ENCODE measurements at regions not wholly inside any gene's neighbourhood (a gene's known extent, or its start where the extent isn't known, plus 50 kb on each side); places are given as distances from the start of the nearest gene placed in this dataset.

DNA sequence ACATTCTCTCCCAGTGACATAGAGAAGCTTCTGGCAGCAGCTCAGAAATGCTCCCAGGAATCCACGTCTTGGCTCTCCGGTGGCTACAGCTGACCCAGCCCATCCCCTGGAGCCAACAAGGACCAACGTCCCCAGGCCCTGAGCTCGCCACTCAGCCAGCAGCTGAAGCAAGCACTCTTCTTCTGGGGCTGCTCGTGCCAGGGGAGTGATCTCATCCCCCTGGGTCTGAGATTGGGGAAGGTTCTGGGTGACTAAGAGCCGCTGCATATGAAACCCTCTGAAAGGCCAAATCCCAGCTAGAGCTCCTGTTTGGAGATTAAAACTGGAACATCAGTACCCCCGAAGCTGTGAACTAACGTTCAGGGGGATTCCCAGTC lies 487.9 kb downstream of the NPHP4 start:
- TF ChIP-seq CTCF (IDR thresholded peaks at IDR 0.05; ENCODE audit: insufficient read depth in 1 of 2, low read depth in 1 of 2, low read length in 1 of 2, severe bottlenecking in 1 of 2, unreplicated experiment in 1 of 2) = no peak
- no peaks in the 10 kb centered on the region for H3K4me1 Mint-ChIP-seq (ENCODE audit: low read depth, unreplicated experiment)
- H3K36me3 Mint-ChIP-seq (ENCODE audit: insufficient read depth, unreplicated experiment) = no peaks in the 10 kb centered on the region
- H3K4me3 Mint-ChIP-seq (ENCODE audit: unreplicated experiment) = no peak overlapping the region
- CTCF ChIA-PET = interaction anchor here (0.8 kb wide), 1 partner anchor 241 kb away, joined by 3 read pairs; no protein-coding TSS in a partner anchor
- Histone ChIP-seq H3K27me3 (replicated peaks; ENCODE audit: control insufficient read depth, insufficient read depth, low read length) (no peaks in the 10 kb centered on the region), H3K36me3 (ENCODE audit: control insufficient read depth, insufficient read depth, low read length) (no peaks in the 10 kb centered on the region), H3K4me1 (no peaks in the 10 kb centered on the region), H3K4me3 (ENCODE audit: low read depth, low read length) (no peak overlapping the region), H3K9me3 (no peaks in the 10 kb centered on the region)
- peaks cover 6% of the 10 kb centered on the region for H3K9me3 Mint-ChIP-seq (ENCODE audit: unreplicated experiment)
- BruUV-seq (replicated peaks) = no TSS peak
- H3K27me3 Mint-ChIP-seq (ENCODE audit: insufficient read depth, unreplicated experiment) = peaks cover 9% of the 10 kb centered on the region
- POLR2A ChIA-PET = no interaction called here
- peak in 1 of 2 experiments; percentile 14 for DNase-seq
- intact Hi-C loops (cut with micrococcal nuclease; ENCODE audit: unreplicated experiment) = no loop called here
- no peak overlapping the region for H3K27ac Mint-ChIP-seq (ENCODE audit: unreplicated experiment)

- no peak for DNase-seq
- no peaks in the 10 kb centered on the region for H3K36me3 ChIP-seq (ENCODE audit: control insufficient read depth, insufficient read depth, low read length)
- Mint-ChIP-seq H3K4me1 (ENCODE audit: low read depth, unreplicated experiment) (no peaks in the 10 kb centered on the region), H3K9me3 (ENCODE audit: unreplicated experiment) (peaks cover 12% of the 10 kb centered on the region), H3K27me3 (ENCODE audit: insufficient read depth, unreplicated experiment) (peaks cover 14% of the 10 kb centered on the region), H3K27ac (ENCODE audit: unreplicated experiment) (no peak overlapping the region), H3K36me3 (ENCODE audit: insufficient read depth, unreplicated experiment) (no peaks in the 10 kb centered on the region), H3K4me3 (ENCODE audit: unreplicated experiment) (no peak overlapping the region)
- H3K9me3 ChIP-seq = no peaks in the 10 kb centered on the region
- no peak overlapping the region for H3K4me3 ChIP-seq (ENCODE audit: low read depth, low read length)
- H3K27me3 ChIP-seq (replicated peaks; ENCODE audit: control insufficient read depth, insufficient read depth, low read length) = no peaks in the 10 kb centered on the region
- no peak for TF ChIP-seq CTCF (IDR thresholded peaks at IDR 0.05; ENCODE audit: insufficient read depth in 1 of 2, low read depth in 1 of 2, low read length in 1 of 2, severe bottlenecking in 1 of 2, unreplicated experiment in 1 of 2)
- BruUV-seq (replicated peaks) = no TSS peak
- ChIA-PET POLR2A (no interaction called here), CTCF (interaction anchor here (0.8 kb wide), 1 partner anchor 242 kb away, joined by 3 read pairs; no protein-coding TSS in a partner anchor)
- intact Hi-C loops (cut with micrococcal nuclease; ENCODE audit: unreplicated experiment) = no loop called here
- H3K4me1 ChIP-seq = no peaks in the 10 kb centered on the region
Observed at GRCh38 chr1:5503556-5504363, 488.5 kb downstream of the NPHP4 start.

- Histone ChIP-seq H3K4me1 (no peaks in the 10 kb centered on the region), H3K9me3 (no peaks in the 10 kb centered on the region), H3K4me3 (ENCODE audit: low read depth, low read length) (no peak overlapping the region), H3K36me3 (ENCODE audit: control insufficient read depth, insufficient read depth, low read length) (no peaks in the 10 kb centered on the region), H3K27me3 (replicated peaks; ENCODE audit: control insufficient read depth, insufficient read depth, low read length) (no peaks in the 10 kb centered on the region)
- Mint-ChIP-seq H3K4me1 (ENCODE audit: low read depth, unreplicated experiment) (no peaks in the 10 kb centered on the region), H3K27ac (ENCODE audit: unreplicated experiment) (no peak overlapping the region), H3K36me3 (ENCODE audit: insufficient read depth, unreplicated experiment) (no peaks in the 10 kb centered on the region), H3K27me3 (ENCODE audit: insufficient read depth, unreplicated experiment) (peaks cover 14% of the 10 kb centered on the region), H3K4me3 (ENCODE audit: unreplicated experiment) (no peak overlapping the region), H3K9me3 (ENCODE audit: unreplicated experiment) (peaks cover 14% of the 10 kb centered on the region)
- CTCF ChIA-PET = no interaction called here
- POLR2A ChIA-PET = no interaction called here
- DNase-seq = no peak
- intact Hi-C loops (cut with micrococcal nuclease; ENCODE audit: unreplicated experiment) = no loop called here
- BruUV-seq (replicated peaks) = no TSS peak
- no peak for TF ChIP-seq CTCF (IDR thresholded peaks at IDR 0.05; ENCODE audit: insufficient read depth in 1 of 2, low read depth in 1 of 2, low read length in 1 of 2, severe bottlenecking in 1 of 2, unreplicated experiment in 1 of 2)
Observed at GRCh38 chr1:5502311-5503194, 489.7 kb downstream of the NPHP4 start.

Data from Caco-2 (cell line).